Gastrocnemius medialis (tissue), 4 donors: ENCODE measurements at regions not wholly inside any gene's neighbourhood (a gene's known extent, or its start where the extent isn't known, plus 50 kb on each side); places are given as distances from the start of the nearest gene placed in this dataset.

Experiments
- ATAC-seq, 2 donors: fragments of 150-250 bp; one replicate each; pipeline ENCODE4 v1.9.1; 2016
- DNase-seq, 2 donors: peaks; one replicate each; pipeline ENCODE4 v3.0.0-alpha.2; 2019
- H3K27ac ChIP-seq, 4 donors: fragments of 200-600 bp; sonication (generic); 1 replicate in 1 of 4; 2 replicates in 3 of 4; pipeline ENCODE4 v1.5.1; 2016 to 2018; ENCODE audit warnings: mild to moderate bottlenecking in 2 of 4, moderate library complexity in 1 of 4
- H3K27me3 ChIP-seq, 3 donors: fragments of 200-600 bp; sonication (generic) in 2 of 3; 1 replicate in 1 of 3; 2 replicates in 2 of 3; pipeline versions ENCODE4 v1.5.1 to v1.6.0; 2016 to 2019; ENCODE audit warnings: mild to moderate bottlenecking in 1 of 3, moderate library complexity in 1 of 3
- H3K36me3 ChIP-seq, 2 donors: fragments of 200-600 bp; sonication (generic) in 1 of 2; one replicate each; pipeline ENCODE4 v1.5.1; 2017 to 2018
- H3K4me1 ChIP-seq, 2 donors: fragments of 200-600 bp; sonication (generic) in 1 of 2; one replicate each; pipeline ENCODE4 v1.5.1; 2016 to 2017; ENCODE audit warnings: mild to moderate bottlenecking in 2 of 2
- H3K4me3 ChIP-seq, 4 donors: fragments of 200-600 bp; sonication (generic) in 3 of 4; 1 replicate in 1 of 4; 2 replicates in 3 of 4; pipeline ENCODE4 v1.5.1; 2016 to 2019; ENCODE audit warnings: mild to moderate bottlenecking in 2 of 4
- H3K9me3 ChIP-seq, 3 donors: fragments of 200-600 bp; sonication (generic) in 2 of 3; 1 replicate in 1 of 3; 2 replicates in 2 of 3; pipeline ENCODE4 v1.5.1; 2016 to 2019
- POLR2A ChIP-seq, 2 donors: fragments of 450-650 bp; IDR thresholded peaks; one replicate each; pipeline ENCODE4 v1.6.1; 2017; ENCODE audit warnings: antibody characterized with exemption in 2 of 2, mild to moderate bottlenecking in 2 of 2, moderate library complexity in 2 of 2
- in situ Hi-C, 4 donors: fragments of 200-750 bp; cut with MboI; loops; one replicate each; pipeline versions ENCODE4 v1.15.0 to v1.8.0; 2017; ENCODE audit warnings: low sequenced_read_pairs in 4 of 4
- intact Hi-C: fragments of 100-400 bp; cut with DNase I; formaldehyde crosslinking; loops from one replicate; pipeline ENCODE4 v1.15.1; 2023; ENCODE audit warnings: low total_unique reads
- TF ChIP-seq, protein P1 (sequence below), 5 experiments: fragments of 450-650 bp in 3 of 5; fragments of 200-600 bp in 2 of 5; sonication (generic) in 2 of 5; IDR thresholded peaks in 4 of 5; conservative IDR thresholded peaks in 1 of 5; 1 replicate in 4 of 5; 2 replicates in 1 of 5; pipeline ENCODE4 v1.5.1; 2016 to 2019; ENCODE audit warnings: antibody characterized with exemption in 5 of 5, mild to moderate bottlenecking in 3 of 5, moderate library complexity in 3 of 5

DNA sequence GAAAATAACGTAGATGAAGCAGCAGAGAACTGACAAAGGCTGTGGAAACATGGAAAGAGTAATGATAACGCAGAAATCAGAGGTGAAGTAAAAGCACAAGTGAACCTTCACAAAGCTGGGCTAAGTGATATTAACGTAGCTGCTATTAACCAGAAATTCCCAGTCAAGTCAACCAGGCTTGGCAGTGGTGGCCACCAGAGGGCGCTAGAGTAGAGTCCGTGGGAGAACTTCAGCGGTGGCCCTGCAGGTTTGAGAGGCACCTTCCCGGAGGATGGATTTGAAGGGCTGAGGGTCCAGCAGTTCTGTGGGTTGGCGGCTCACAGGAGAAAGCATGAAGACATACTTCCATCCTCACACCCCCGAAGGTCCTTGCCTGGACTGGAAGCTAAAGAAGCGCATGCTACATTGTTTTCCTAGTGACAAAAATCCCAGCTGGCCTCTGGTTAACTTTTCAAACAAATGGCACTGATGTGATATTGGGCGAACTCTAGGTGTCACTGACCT lies 81.7 kb upstream of the ZNF648 start:
- H3K36me3 ChIP-seq, result no peaks in the 10 kb centered on the region
- in situ Hi-C loops (loop anchor here (5.0 to 10.0 kb wide), 5 partner anchors 52 to 254 kb away; no protein-coding TSS in a partner anchor), intact Hi-C loops (loop anchor here (1.0 to 10.0 kb wide), 5 partner anchors 64 to 462 kb away; partner anchors contain the start of gene RGS16)
- peak overlapping the region; percentile 94 to 98 (median 96) for H3K27ac ChIP-seq
- peaks cover 27 to 28% of the 10 kb centered on the region in 2 donors for H3K4me1 ChIP-seq
- no peak overlapping the region for H3K4me3 ChIP-seq
- no peaks in the 10 kb centered on the region for H3K27me3 ChIP-seq
- DNase-seq (peak; percentile 89 to 91), ATAC-seq (peak; percentile 62 to 72)
- H3K9me3 ChIP-seq, result no peaks in the 10 kb centered on the region
- TF ChIP-seq, protein P1, sequence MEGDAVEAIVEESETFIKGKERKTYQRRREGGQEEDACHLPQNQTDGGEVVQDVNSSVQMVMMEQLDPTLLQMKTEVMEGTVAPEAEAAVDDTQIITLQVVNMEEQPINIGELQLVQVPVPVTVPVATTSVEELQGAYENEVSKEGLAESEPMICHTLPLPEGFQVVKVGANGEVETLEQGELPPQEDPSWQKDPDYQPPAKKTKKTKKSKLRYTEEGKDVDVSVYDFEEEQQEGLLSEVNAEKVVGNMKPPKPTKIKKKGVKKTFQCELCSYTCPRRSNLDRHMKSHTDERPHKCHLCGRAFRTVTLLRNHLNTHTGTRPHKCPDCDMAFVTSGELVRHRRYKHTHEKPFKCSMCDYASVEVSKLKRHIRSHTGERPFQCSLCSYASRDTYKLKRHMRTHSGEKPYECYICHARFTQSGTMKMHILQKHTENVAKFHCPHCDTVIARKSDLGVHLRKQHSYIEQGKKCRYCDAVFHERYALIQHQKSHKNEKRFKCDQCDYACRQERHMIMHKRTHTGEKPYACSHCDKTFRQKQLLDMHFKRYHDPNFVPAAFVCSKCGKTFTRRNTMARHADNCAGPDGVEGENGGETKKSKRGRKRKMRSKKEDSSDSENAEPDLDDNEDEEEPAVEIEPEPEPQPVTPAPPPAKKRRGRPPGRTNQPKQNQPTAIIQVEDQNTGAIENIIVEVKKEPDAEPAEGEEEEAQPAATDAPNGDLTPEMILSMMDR (IDR thresholded peaks at IDR 0.05 in 4 of 5, conservative IDR thresholded peaks at IDR 0.05 in 1 of 5), result peak; percentile 96 to 99 (median 98)
- no peak for TF ChIP-seq POLR2A (IDR thresholded peaks at IDR 0.05)

DNA sequence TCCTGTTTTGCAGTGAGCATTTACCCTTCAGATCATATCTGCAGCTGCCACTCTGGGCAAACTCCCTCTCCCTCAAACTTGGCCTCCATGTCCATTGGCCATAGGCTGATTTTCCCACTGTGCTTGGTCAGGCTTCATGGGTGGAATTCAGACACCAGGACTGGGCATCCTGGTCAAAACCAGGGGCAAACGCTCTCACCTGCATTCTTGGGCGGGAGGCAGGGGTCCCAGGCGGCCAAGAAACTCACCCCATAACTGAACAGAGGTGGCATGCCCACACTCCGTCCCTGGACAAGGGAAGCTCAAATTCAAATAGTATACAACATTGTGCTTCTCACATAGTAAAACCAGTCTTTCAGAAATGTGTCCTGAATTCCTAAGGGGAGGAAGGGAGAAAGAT lies 81.1 kb upstream of the ZNF648 start:
- H3K27me3 ChIP-seq, result no peaks in the 10 kb centered on the region
- in situ Hi-C loops, result loop anchor here (5.0 to 10.0 kb wide), 5 partner anchors 52 to 255 kb away; no protein-coding TSS in a partner anchor
- no peaks in the 10 kb centered on the region for H3K36me3 ChIP-seq
- no peak overlapping the region for H3K4me3 ChIP-seq
- H3K27ac ChIP-seq, result peak overlapping the region; percentile 94 to 98 (median 96)
- H3K9me3 ChIP-seq, result no peaks in the 10 kb centered on the region
- peaks cover 27 to 28% of the 10 kb centered on the region in 2 donors for H3K4me1 ChIP-seq
- intact Hi-C loops, result loop anchor here (1.0 to 10.0 kb wide), 6 partner anchors 57 to 462 kb away; partner anchors contain the start of gene RGS16
- no peak for TF ChIP-seq POLR2A (IDR thresholded peaks at IDR 0.05)
- TF ChIP-seq, protein P1 (IDR thresholded peaks at IDR 0.05 in 4 of 5, conservative IDR thresholded peaks at IDR 0.05 in 1 of 5), result no peak
- DNase-seq (no peak), ATAC-seq (no peak)

DNA sequence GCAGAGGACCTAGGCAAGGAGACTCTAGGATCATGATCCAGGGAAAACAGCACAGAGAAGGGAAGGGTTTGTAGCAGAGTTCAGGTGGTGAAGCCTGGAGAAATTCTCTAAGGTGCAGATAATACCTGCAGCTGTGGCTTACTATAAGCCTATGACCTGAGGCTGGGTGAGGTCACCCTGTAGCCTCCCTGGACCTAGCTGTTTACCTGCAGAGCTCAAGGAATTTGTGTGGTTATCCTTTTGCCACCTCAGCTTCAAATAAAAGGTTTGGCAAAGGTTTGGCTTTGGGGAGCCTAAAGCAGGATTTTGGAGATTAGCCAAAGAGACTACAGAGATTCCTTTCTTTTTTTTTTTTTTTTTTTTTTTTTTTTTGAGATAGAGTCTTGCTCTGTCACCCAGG lies 79.5 kb upstream of the ZNF648 start:
- Histone ChIP-seq H3K36me3 (no peaks in the 10 kb centered on the region), H3K4me3 (no peak overlapping the region), H3K27ac (no peak overlapping the region), H3K9me3 (no peaks in the 10 kb centered on the region), H3K27me3 (no peaks in the 10 kb centered on the region), H3K4me1 (peaks cover 27 to 28% of the 10 kb centered on the region in 2 donors)
- no peak for TF ChIP-seq POLR2A (IDR thresholded peaks at IDR 0.05)
- TF ChIP-seq, protein P1 (IDR thresholded peaks at IDR 0.05 in 4 of 5, conservative IDR thresholded peaks at IDR 0.05 in 1 of 5), result no peak
- no peak for ATAC-seq
- no peak for DNase-seq
- intact Hi-C loops, result loop anchor here (5.0 to 10.0 kb wide), 2 partner anchors 206 to 464 kb away; partner anchors contain the start of gene RGS16
- in situ Hi-C loops, result loop anchor here (5.0 to 10.0 kb wide), 5 partner anchors 54 to 256 kb away; no protein-coding TSS in a partner anchor

GRCh38 chr1:182139496-182139895 lies 78.0 kb upstream of the ZNF648 start:
- no peaks in the 10 kb centered on the region for H3K36me3 ChIP-seq
- no peak overlapping the region for H3K4me3 ChIP-seq
- DNase-seq, result no peak
- no peak for ATAC-seq
- in situ Hi-C loops, result no loop called here
- intact Hi-C loops, result no loop called here
- H3K9me3 ChIP-seq, result no peaks in the 10 kb centered on the region
- no peak overlapping the region for H3K27ac ChIP-seq
- H3K4me1 ChIP-seq, result peaks cover 15 to 16% of the 10 kb centered on the region in 2 donors
- TF ChIP-seq, protein P1 (IDR thresholded peaks at IDR 0.05 in 4 of 5, conservative IDR thresholded peaks at IDR 0.05 in 1 of 5), result no peak
- no peak for TF ChIP-seq POLR2A (IDR thresholded peaks at IDR 0.05)
- H3K27me3 ChIP-seq, result no peaks in the 10 kb centered on the region
